Suprapubic skin (tissue), 4 donors: ENCODE measurements at regions not wholly inside any gene's neighbourhood (a gene's known extent, or its start where the extent isn't known, plus 50 kb on each side); places are given as distances from the start of the nearest gene placed in this dataset.

Experiments used
- DNase-seq, 2 donors: peaks; one replicate each; pipeline ENCODE4 v3.0.0-alpha.2; 2019; ENCODE audit warnings: low spot score in 2 of 2
- H3K27ac ChIP-seq: fragments of 200-600 bp; sonication (generic); one replicate; pipeline ENCODE4 v1.5.1; 2019
- H3K27me3 ChIP-seq: fragments of 200-600 bp; sonication (generic); one replicate; pipeline ENCODE4 v1.5.1; 2019
- H3K36me3 ChIP-seq: fragments of 200-600 bp; sonication (generic); one replicate; pipeline ENCODE4 v1.5.1; 2019
- H3K4me1 ChIP-seq: fragments of 200-600 bp; sonication (generic); one replicate; pipeline ENCODE4 v1.5.1; 2019
- H3K4me3 ChIP-seq: fragments of 200-600 bp; sonication (generic); one replicate; pipeline ENCODE4 v1.5.1; 2019; ENCODE audit warnings: mild to moderate bottlenecking
- H3K9me3 ChIP-seq: fragments of 200-600 bp; sonication (generic); one replicate; pipeline ENCODE4 v1.5.1; 2019
- CTCF ChIP-seq, 2 donors: fragments of 200-600 bp in 1 of 2; fragments of 450-650 bp in 1 of 2; sonication (generic) in 1 of 2; IDR thresholded peaks; one replicate each; pipeline ENCODE4 v1.5.1; 2016 to 2019; ENCODE audit warnings: antibody characterized with exemption in 2 of 2, mild to moderate bottlenecking in 1 of 2, moderate library complexity in 1 of 2
- EP300 ChIP-seq: sonication (generic); formaldehyde crosslinking; IDR thresholded peaks from one replicate; pipeline ENCODE4 v1.6.1; 2017; ENCODE audit warnings: antibody characterized with exemption
- POLR2A ChIP-seq, 2 donors: fragments of 450-650 bp; IDR thresholded peaks; one replicate each; pipeline ENCODE4 v1.6.1; 2017; ENCODE audit warnings: antibody characterized with exemption in 2 of 2, mild to moderate bottlenecking in 2 of 2, moderate library complexity in 2 of 2
- POLR2AphosphoS5 ChIP-seq, 3 donors: sonication (generic); formaldehyde crosslinking; IDR thresholded peaks; one replicate each; pipeline ENCODE4 v1.6.1; 2017; ENCODE audit warnings: antibody characterized with exemption in 3 of 3
- WGBS: methylation state at CpG from one replicate; pipeline ENCODE4 v1.1.5; 2018; 5-methylcytosine and 5-hydroxymethylcytosine counted together

- Histone ChIP-seq H3K27ac (no peak overlapping the region), H3K9me3 (no peaks in the 10 kb centered on the region), H3K27me3 (no peaks in the 10 kb centered on the region), H3K36me3 (no peaks in the 10 kb centered on the region), H3K4me1 (no peaks in the 10 kb centered on the region), H3K4me3 (no peak overlapping the region)
- DNase-seq = no peak
- WGBS = 87% methylated on average over 2 of the region's 4 CpGs
- TF ChIP-seq EP300 (no peak), POLR2AphosphoS5 (IDR thresholded peaks at IDR 0.05) (no peak), CTCF (IDR thresholded peaks at IDR 0.05) (no peak)
Measured at GRCh38 chr4:27490315-27490714, 629.7 kb downstream of the STIM2 start.

- H3K4me1 ChIP-seq = no peaks in the 10 kb centered on the region
- no peaks in the 10 kb centered on the region for H3K36me3 ChIP-seq
- WGBS = 85% methylated on average over 2 of the region's 2 CpGs
- TF ChIP-seq CTCF (IDR thresholded peaks at IDR 0.05) (no peak), EP300 (no peak), POLR2A (IDR thresholded peaks at IDR 0.05) (no peak), POLR2AphosphoS5 (IDR thresholded peaks at IDR 0.05) (no peak)
- no peak overlapping the region for H3K4me3 ChIP-seq
- no peak overlapping the region for H3K27ac ChIP-seq
- no peaks in the 10 kb centered on the region for H3K9me3 ChIP-seq
- H3K27me3 ChIP-seq = no peaks in the 10 kb centered on the region
- DNase-seq = no peak
Measured at GRCh38 chr4:27490766-27491165, 630.1 kb downstream of the STIM2 start.

GRCh38 chr4:27506401-27506800, 645.8 kb downstream of the STIM2 start:
- no peaks in the 10 kb centered on the region for H3K9me3 ChIP-seq
- 89% methylated on average over 1 of the region's 1 CpG for WGBS
- H3K4me3 ChIP-seq = no peak overlapping the region
- H3K4me1 ChIP-seq = no peaks in the 10 kb centered on the region
- DNase-seq = no peak
- H3K27ac ChIP-seq = no peak overlapping the region
- TF ChIP-seq CTCF (IDR thresholded peaks at IDR 0.05) (no peak), EP300 (no peak), POLR2AphosphoS5 (IDR thresholded peaks at IDR 0.05) (no peak)
- H3K27me3 ChIP-seq = no peaks in the 10 kb centered on the region
- no peaks in the 10 kb centered on the region for H3K36me3 ChIP-seq

- Histone ChIP-seq H3K27me3 (no peaks in the 10 kb centered on the region), H3K9me3 (no peaks in the 10 kb centered on the region), H3K36me3 (no peaks in the 10 kb centered on the region), H3K4me3 (no peak overlapping the region), H3K4me1 (no peaks in the 10 kb centered on the region), H3K27ac (no peak overlapping the region)
- 84% methylated on average over 2 of the region's 2 CpGs for WGBS
- TF ChIP-seq POLR2AphosphoS5 (IDR thresholded peaks at IDR 0.05) (no peak), POLR2A (IDR thresholded peaks at IDR 0.05) (no peak), EP300 (no peak), CTCF (IDR thresholded peaks at IDR 0.05) (no peak)
- no peak for DNase-seq
Measured at GRCh38 chr4:27514711-27515110, 654.1 kb downstream of the STIM2 start.

GRCh38 chr4:27515140-27515539, 654.5 kb downstream of the STIM2 start:
- no peaks in the 10 kb centered on the region for H3K4me1 ChIP-seq
- no peak for DNase-seq
- no peak for TF ChIP-seq POLR2A (IDR thresholded peaks at IDR 0.05)
- TF ChIP-seq CTCF (IDR thresholded peaks at IDR 0.05) = no peak

More at GRCh38 chr4:27515140-27515539, 654.5 kb downstream of the STIM2 start:
- WGBS = 66% methylated on average over 2 of the region's 2 CpGs
- no peak overlapping the region for H3K27ac ChIP-seq
- no peak overlapping the region for H3K4me3 ChIP-seq
- H3K9me3 ChIP-seq = no peaks in the 10 kb centered on the region
- no peaks in the 10 kb centered on the region for H3K27me3 ChIP-seq
- H3K36me3 ChIP-seq = no peaks in the 10 kb centered on the region
